ENCODE measurements at regions not wholly inside any gene's neighbourhood (a gene's known extent, or its start where the extent isn't known, plus 50 kb on each side); places are given as distances from the start of the nearest gene placed in this dataset.

DNA sequence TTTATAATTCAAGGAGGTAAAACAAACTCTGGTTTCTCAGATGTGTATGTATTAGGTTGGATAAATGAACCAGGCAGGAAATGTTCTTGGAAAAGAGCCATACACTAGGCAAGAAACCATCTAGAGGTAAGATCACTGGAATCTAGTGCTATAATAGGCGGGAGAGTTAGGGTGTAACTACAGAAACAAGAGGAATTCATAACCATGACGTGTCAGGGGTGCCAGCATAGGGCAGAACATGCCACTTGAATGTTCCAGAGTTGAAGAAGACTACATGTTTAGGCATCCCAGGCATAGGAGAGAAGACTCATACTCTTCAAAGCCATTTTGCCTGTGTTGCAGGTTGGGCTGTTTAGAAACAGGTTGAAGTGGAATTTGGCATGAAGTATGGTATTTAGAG is 198.7 kb downstream of the CCNG2 start:
- TF ChIP-seq CTCF (IDR thresholded peaks at IDR 0.05), result no peak
- no peak for TF ChIP-seq POLR2A (IDR thresholded peaks at IDR 0.05)

Measured in thyroid gland (tissue), 4 donors.